ENCODE measurements at regions not wholly inside any gene's neighbourhood (a gene's known extent, or its start where the extent isn't known, plus 50 kb on each side); places are given as distances from the start of the nearest gene placed in this dataset.

- no peak for DNase-seq (ENCODE audit: low spot score in 2 of 2)
- Histone ChIP-seq H3K9me3 (no peaks in the 10 kb centered on the region), H3K4me3 (no peak overlapping the region), H3K4me1 (no peaks in the 10 kb centered on the region), H3K27ac (no peak overlapping the region), H3K27me3 (no peaks in the 10 kb centered on the region), H3K36me3 (no peaks in the 10 kb centered on the region)
- 100% methylated on average over 1 of the region's 1 CpG for WGBS
- TF ChIP-seq POLR2A (IDR thresholded peaks at IDR 0.05) (no peak), POLR2AphosphoS5 (IDR thresholded peaks at IDR 0.05) (no peak), CTCF (IDR thresholded peaks at IDR 0.05) (no peak), EP300 (IDR thresholded peaks at IDR 0.05) (no peak)
Measured at GRCh38 chr21:35303085-35303484, 254.0 kb upstream of the RUNX1 start.

DNA sequence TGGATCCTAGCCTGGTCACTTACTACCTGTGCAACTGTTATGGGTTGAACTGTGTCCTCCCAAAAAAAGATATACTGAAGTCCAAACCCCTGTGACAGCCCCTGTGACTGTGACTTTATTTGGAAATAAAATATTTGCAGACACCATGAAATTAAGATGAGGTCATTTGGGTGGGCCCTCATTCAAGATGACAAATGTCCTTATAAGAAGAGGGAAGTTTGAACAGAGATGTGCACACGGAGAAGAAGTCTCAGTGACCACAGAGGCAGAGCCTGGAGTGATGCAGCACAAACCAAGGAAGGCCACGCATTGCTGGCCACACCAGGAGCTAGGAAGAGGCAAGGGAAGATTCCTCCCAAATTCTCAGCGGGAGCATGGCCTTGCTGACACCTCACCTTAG, 249.7 kb upstream of the RUNX1 start:
- no peaks in the 10 kb centered on the region for H3K27me3 ChIP-seq
- WGBS: 80% methylated on average over 3 of the region's 3 CpGs

GRCh38 chr21:35297665-35298064, 248.6 kb upstream of the RUNX1 start:
- Histone ChIP-seq H3K27ac (no peak overlapping the region), H3K4me3 (no peak overlapping the region), H3K9me3 (no peaks in the 10 kb centered on the region), H3K36me3 (no peaks in the 10 kb centered on the region), H3K27me3 (no peaks in the 10 kb centered on the region), H3K4me1 (peaks cover 15% of the 10 kb centered on the region)
- no peak for DNase-seq (ENCODE audit: low spot score in 2 of 2)
- TF ChIP-seq EP300 (IDR thresholded peaks at IDR 0.05) (no peak), POLR2A (IDR thresholded peaks at IDR 0.05) (no peak), POLR2AphosphoS5 (IDR thresholded peaks at IDR 0.05) (no peak), CTCF (IDR thresholded peaks at IDR 0.05) (no peak)
- 84% methylated on average over 4 of the region's 4 CpGs for WGBS

More for the DNA sequence above, 249.7 kb upstream of the RUNX1 start:
- Histone ChIP-seq H3K4me3 (no peak overlapping the region), H3K4me1 (peaks cover 15% of the 10 kb centered on the region), H3K36me3 (no peaks in the 10 kb centered on the region), H3K27ac (no peak overlapping the region), H3K9me3 (no peaks in the 10 kb centered on the region)
- TF ChIP-seq CTCF (IDR thresholded peaks at IDR 0.05) (no peak), EP300 (IDR thresholded peaks at IDR 0.05) (no peak), POLR2A (IDR thresholded peaks at IDR 0.05) (no peak), POLR2AphosphoS5 (IDR thresholded peaks at IDR 0.05) (no peak)
- DNase-seq (ENCODE audit: low spot score in 2 of 2): no peak

DNA sequence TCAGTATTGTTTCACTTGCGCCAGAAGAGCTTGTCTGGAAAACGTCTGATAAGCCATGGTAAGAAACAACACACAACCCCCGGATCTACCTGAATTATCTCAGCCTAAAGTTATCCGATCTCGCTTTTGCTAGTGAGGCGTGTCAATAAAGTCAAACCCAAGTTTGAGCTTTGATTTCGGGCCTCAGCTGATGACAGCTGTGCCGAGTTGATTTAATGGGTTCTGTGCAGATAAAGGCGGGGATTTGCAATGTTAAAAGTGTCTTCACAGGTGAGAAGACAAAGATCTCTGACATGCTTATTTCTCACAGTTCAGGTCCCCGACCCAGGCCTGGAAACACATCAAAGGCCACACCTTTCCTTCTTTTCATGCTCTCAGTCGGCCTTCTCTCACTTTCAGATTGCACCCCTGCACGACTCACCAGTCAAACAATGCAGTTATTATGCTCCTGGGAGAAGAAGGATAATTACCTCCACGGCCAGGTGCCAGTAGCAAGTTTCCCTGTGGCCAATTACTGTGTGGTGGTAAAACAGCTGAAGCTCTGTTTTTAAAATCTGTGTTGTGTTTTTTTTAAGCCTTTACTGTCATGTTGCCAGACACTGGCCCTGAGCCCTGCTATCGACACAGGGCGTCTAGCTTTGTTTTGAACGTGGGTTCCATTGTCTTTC, 245.3 kb upstream of the RUNX1 start:
- Histone ChIP-seq H3K4me3 (no peak overlapping the region), H3K27me3 (no peaks in the 10 kb centered on the region), H3K4me1 (peaks cover 15% of the 10 kb centered on the region), H3K27ac (peak overlapping the region; percentile 70), H3K36me3 (no peaks in the 10 kb centered on the region), H3K9me3 (no peaks in the 10 kb centered on the region)
- TF ChIP-seq CTCF (IDR thresholded peaks at IDR 0.05): no peak
- TF ChIP-seq POLR2A (IDR thresholded peaks at IDR 0.05): no peak
- no peak for TF ChIP-seq EP300 (IDR thresholded peaks at IDR 0.05)
- no peak for TF ChIP-seq POLR2AphosphoS5 (IDR thresholded peaks at IDR 0.05)
- 50% methylated on average over 16 of the region's 16 CpGs for WGBS
- no peak for DNase-seq (ENCODE audit: low spot score in 2 of 2)

- 84% methylated on average over 3 of the region's 3 CpGs for WGBS
- H3K27ac ChIP-seq: no peak overlapping the region
- no peak overlapping the region for H3K4me3 ChIP-seq
- H3K36me3 ChIP-seq: no peaks in the 10 kb centered on the region
- DNase-seq (ENCODE audit: low spot score in 2 of 2): no peak
- H3K9me3 ChIP-seq: peaks cover 4% of the 10 kb centered on the region
- TF ChIP-seq POLR2AphosphoS5 (IDR thresholded peaks at IDR 0.05) (no peak), CTCF (IDR thresholded peaks at IDR 0.05) (no peak), EP300 (IDR thresholded peaks at IDR 0.05) (no peak)
- no peaks in the 10 kb centered on the region for H3K27me3 ChIP-seq
- H3K4me1 ChIP-seq: peaks cover 15% of the 10 kb centered on the region
Measured at GRCh38 chr21:35291973-35292627, 243.0 kb upstream of the RUNX1 start.

All from suprapubic skin (tissue), 4 donors.